IPS-NIHi7 (cell line): ENCODE measurements at regions not wholly inside any gene's neighbourhood (a gene's known extent, or its start where the extent isn't known, plus 50 kb on each side); places are given as distances from the start of the nearest gene placed in this dataset.
"Not testable (repeated sequence)": the region's sequence is repeated elsewhere in the genome, so short reads cannot be mapped to it uniquely, and the experiment has no call there.

Experiments used
- DNase-seq: peaks from one replicate; pipeline ENCODE4 v3.0.0; 2012; ENCODE audit warnings: mixed read lengths; ENCODE audit errors: extremely low spot score

DNA sequence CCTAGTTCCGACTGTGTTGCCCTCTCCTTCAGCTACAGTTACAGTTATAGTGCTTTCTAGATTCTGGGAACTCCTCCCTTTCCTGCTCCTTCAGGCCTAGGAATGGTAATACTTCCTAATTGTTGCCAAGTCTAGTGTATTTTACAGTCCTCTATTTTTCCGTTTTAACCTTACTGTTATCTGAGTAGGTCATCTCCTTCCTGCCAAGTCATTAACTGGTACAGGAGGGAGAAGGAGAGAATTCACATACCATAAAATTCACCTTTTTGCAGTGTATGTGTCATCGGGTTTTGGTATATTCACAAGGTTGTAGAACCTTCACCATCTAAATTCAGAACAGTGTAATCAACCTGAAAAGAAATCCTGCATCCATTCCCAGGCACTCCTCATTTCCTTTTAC, 335.4 kb upstream of the MEF2C start:
- no peak for DNase-seq

DNA sequence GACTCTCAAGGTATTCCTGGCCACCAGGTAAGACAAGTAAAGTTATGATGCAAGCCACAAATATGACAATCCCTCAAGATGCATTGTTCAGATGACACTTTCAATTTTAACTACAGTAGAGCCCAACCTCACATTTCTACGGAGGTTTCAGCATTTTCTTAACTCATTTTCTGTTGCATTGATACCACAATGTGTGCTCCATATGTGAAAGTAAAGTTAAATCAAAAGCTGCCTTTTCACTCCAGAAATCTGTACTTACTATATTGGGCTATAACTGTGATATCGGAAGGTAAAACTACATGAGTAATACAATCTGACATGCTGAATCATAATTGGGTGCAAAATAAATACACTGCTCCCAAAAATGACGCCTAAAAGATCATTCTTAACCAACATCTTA, 333.6 kb upstream of the MEF2C start:
- DNase-seq: no peak

DNA sequence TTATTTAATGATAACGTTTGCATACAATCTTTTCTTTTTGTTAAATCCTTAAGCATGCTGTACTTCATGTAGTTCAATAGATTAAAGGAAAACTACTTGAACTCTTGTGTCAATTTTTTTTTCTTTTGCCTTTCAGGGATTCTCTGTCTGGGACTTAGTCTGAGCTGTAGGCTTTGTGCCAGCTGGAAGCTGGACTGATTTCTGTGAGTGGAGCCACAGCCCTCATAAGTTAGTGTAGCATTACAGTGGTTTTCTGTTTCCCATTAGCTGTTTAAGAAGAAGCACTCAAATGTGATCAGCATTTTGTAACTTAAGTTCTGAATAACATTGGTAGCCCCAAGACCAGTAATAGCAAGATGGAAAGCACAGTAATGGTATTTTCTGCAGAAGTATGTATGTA, 330.6 kb upstream of the MEF2C start:
- no peak for DNase-seq

GRCh38 chr5:89211836-89212235, 328.9 kb upstream of the MEF2C start:
- no peak for DNase-seq

DNA sequence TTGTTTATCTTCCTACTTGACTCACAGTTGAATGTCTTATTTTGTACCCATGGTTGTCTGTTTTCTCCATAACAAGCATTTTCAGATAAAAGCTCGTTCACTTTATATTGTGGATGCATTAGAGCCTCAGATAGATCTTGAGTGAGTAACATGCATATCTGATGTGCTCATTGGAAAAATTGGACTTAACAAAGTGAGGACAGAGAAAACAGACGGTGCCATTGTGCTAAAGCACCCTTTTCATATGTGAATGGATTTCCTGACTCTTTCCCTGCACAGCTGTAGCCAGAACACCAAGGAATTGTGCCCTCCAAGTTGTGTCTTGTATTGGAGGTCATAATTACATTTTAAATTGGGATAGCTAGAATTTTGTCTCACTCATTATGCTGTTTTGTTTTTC, 325.8 kb upstream of the MEF2C start:
- no peak for DNase-seq

GRCh38 chr5:89208392-89208791, 325.4 kb upstream of the MEF2C start:
- DNase-seq: no peak

DNA sequence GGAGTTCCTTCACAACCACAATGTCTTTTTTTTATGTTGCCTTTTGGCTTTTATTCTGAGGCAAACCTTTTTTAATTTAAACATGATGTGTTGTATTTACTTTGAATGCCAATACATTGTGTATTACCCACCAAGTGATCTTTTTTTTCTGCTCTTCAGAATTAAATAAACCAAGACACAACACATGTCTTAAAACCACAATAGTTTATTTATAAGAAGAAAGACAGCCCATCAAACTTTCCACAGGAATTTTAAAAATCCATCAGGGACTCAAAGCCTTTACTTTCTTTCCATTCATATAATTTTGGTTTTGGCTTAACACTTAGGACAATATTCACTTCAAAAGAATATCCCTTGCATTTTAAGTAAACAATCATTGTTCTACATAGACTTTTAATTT, 321.8 kb upstream of the MEF2C start:
- no peak for DNase-seq

DNA sequence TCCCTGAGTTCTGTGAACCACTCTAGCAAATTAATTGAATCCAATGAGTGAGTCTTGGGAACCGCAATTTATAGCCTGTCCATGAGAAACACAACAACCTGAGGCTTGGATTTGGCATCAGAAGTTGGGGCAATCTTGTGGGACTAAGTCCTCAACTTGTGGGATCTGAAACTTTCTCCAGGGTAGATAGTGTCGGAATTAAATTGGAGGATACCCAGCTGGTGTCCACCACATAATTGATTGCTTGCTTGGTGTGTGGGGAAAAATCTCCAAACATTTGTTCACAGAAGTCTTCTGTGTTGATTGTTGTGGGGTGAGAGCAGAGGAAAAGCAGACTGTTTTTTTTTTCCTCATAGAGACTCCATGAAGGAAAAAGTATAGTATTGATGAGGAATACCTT, 320.6 kb upstream of the MEF2C start:
- DNase-seq: no peak

GRCh38 chr5:89200899-89201298, 317.9 kb upstream of the MEF2C start:
- DNase-seq: no peak

- no peak for DNase-seq
Measured at GRCh38 chr5:89199306-89199705, 316.3 kb upstream of the MEF2C start.

- DNase-seq: no peak
Measured at GRCh38 chr5:89191374-89191773, 308.4 kb upstream of the MEF2C start.

GRCh38 chr5:89190515-89191265, 307.7 kb upstream of the MEF2C start:
- DNase-seq: no peak

DNA sequence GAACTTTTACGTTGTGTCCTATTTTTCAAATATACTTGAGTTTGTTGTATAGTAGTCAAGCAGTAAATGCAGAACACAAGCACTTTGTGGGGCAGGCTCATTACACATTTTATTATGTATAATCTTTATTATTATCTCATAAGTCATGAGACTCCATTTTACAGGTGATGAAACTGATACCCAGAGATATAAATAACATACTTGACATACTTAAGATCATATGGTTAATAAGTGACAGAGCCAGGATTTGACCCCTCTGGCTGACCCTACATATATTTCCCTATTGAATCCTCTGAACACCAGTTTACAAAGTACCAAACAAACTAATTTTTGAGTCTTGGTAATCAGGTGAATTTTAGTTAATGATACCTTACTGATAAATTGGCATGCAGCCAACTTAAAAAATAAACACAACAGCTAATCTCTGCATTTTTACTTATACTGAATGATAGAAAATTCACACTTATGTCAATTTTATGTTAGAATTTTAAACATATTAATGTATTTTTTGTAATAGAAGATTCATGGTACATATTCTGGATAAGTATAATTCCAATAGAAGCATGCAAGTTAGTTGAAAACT, 305.0 kb upstream of the MEF2C start:
- no peak for DNase-seq

- DNase-seq: no peak
Measured at GRCh38 chr5:89187268-89187667, 304.3 kb upstream of the MEF2C start.

DNA sequence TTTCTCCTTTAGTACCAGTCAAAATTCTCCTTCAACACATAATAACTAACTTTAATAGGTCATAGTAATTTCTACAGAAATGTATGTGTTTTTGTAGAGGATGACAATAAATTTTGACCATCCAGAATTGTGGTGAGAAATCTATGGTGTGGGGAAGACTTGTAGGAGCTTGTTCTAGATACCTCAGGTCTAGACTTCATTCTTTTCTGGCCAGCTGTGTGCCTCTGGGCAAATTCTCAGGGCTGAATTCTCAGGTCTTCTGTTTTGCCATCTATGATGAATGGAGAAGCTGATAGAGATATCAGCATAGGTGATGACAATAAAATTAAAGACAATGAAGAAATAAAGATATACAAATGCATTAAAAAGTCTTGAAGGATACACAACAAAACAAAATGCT, 298.6 kb upstream of the MEF2C start:
- DNase-seq: no peak

- DNase-seq: no peak
Measured at GRCh38 chr5:89179731-89180130, 296.7 kb upstream of the MEF2C start.

GRCh38 chr5:89178541-89178940, 295.6 kb upstream of the MEF2C start:
- DNase-seq: no peak

- no peak for DNase-seq
Measured at GRCh38 chr5:89173528-89173927, 290.5 kb upstream of the MEF2C start.

DNA sequence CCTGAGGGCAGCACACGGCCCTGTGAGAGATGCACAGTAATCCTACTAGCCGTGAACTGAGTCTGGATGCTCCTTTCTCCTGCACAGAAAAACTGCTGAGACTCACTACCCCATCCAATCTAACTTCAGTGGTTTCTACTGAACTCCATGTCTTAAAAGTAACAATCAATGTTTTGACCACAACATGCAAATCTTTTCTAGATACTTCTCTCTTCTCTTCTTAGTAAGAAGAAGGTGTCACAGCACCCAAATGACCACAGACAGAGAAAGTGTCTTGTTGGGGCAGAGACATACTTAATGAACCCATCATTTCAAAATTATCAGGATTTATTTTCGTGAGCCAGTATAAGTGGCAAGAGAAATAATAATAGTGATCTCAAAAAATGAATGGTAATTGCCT, 285.8 kb upstream of the MEF2C start:
- no peak for DNase-seq

DNA sequence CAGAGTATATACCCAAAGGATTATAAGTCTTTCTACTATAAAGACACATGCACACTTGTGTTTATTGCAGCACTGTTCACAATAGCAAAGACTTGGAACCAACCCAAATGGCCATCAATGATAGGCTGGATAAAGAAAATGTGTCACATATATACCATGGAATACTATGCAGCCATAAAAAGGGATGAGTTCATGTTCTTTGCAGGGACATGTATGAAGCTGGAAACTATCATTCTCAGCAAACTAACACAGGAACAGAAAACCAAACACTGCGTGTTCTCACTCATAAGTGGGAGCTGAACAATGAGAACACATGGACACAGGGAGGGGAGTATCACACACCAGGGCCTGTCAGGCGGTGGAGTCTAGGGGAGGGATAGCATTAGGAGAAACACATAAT, 281.7 kb upstream of the MEF2C start:
- DNase-seq: not testable (repeated sequence)

DNA sequence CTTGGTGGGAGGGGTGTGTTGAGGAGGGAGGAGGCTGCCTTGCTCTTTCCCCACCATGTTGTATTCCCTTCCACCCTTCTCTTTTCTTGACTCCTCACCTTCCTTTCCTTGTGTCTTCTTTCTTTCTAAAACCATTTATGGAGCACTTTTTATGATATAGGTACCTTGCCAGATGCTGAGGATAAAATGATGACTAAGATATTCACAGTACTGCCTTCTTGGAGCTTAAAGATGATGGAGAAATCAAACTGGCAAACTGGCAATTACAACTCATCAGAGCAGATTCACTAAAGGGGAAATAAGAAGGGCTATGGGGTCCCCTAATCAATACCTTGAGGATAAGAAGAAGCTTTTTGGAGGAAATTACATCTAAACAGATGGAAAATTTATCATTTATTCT, 273.2 kb upstream of the MEF2C start:
- no peak for DNase-seq

DNA sequence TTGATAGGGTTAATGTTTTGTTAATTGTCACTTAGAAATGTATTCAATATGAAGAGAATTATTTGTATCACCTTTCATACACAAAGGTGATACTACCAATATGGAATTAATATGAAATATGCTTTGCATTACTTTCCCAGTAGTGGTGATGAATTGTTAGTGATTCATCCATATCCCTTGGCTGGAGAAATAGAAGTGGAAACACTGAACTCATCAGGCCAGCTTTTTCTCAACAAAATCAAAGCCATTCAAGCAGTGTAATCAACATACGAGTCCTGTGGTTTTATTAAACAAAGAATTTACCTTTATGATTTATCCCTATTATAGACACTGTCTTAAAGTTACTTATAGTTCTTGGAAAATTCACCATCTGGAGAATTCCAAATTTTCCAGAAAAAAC, 264.0 kb upstream of the MEF2C start:
- DNase-seq: no peak

- DNase-seq: no peak
Measured at GRCh38 chr5:89137148-89137547, 254.2 kb upstream of the MEF2C start.

GRCh38 chr5:89133975-89134374, 251.0 kb upstream of the MEF2C start:
- DNase-seq: no peak
